ENCODE measurements at regions not wholly inside any gene's neighbourhood (a gene's known extent, or its start where the extent isn't known, plus 50 kb on each side); places are given as distances from the start of the nearest gene placed in this dataset.

DNA sequence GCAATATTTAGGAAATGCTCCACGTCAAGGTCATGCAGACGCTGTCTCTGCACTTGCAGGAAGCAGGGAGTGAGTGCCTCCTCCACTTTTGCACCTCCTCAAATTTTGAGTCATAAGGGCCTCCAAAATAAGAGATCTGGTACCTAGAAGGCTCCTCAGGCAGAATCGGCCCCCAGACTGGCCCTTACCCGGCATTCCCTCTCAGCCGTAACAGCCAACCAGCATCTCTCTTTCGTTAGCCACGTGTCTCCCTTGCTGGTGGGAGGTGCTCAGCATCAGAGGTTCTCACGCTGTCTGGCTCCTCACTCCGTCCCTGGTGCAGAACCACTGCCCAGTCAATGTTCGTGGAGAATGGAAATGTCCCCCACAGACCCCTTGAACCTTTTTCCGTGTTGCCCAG is 75.3 kb downstream of the ANKRD60 start:
- TF ChIP-seq, protein P1, sequence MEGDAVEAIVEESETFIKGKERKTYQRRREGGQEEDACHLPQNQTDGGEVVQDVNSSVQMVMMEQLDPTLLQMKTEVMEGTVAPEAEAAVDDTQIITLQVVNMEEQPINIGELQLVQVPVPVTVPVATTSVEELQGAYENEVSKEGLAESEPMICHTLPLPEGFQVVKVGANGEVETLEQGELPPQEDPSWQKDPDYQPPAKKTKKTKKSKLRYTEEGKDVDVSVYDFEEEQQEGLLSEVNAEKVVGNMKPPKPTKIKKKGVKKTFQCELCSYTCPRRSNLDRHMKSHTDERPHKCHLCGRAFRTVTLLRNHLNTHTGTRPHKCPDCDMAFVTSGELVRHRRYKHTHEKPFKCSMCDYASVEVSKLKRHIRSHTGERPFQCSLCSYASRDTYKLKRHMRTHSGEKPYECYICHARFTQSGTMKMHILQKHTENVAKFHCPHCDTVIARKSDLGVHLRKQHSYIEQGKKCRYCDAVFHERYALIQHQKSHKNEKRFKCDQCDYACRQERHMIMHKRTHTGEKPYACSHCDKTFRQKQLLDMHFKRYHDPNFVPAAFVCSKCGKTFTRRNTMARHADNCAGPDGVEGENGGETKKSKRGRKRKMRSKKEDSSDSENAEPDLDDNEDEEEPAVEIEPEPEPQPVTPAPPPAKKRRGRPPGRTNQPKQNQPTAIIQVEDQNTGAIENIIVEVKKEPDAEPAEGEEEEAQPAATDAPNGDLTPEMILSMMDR (IDR thresholded peaks at IDR 0.05): no peak
- TF ChIP-seq POLR2A (IDR thresholded peaks at IDR 0.05): no peak
- no peak for TF ChIP-seq EP300 (IDR thresholded peaks at IDR 0.05)
- no peak for TF ChIP-seq POLR2AphosphoS5 (IDR thresholded peaks at IDR 0.05)
